ENCODE measurements at regions not wholly inside any gene's neighbourhood (a gene's known extent, or its start where the extent isn't known, plus 50 kb on each side); places are given as distances from the start of the nearest gene placed in this dataset.

DNA sequence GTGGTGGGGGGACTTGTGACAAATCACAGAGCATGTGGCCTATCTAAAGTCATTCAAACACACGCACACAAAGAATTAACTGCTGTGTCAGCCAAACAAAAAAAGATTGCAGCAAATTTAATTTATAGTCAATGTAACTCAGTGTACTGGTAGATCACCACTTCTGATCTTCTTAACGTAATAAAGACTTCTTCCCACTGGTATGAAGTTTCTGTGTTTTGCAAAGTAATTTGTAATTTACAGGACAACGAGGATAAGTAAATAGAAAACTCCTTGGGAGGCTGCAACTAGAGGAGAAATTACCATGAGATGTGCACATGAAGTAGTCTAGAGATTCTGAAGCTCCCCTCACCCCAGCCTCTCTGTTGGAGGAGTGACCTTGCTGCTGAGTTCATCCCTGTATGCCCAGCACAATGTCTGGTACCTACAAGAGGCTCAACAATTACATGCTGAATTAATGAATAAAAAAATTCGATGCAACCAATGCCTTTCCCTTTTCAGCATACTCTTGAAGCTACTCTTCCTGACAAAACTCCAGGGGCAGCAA lies 207.3 kb downstream of the ARRDC4 start:
- Histone ChIP-seq H3K27ac (ENCODE audit: insufficient read depth, low read depth, low read length) (no peak overlapping the region), H3K9me3 (replicated peaks; ENCODE audit: control insufficient read depth, insufficient read depth, low read length) (peaks cover 2% of the 10 kb centered on the region), H2AFZ (ENCODE audit: low read depth, low read length) (no peak overlapping the region), H3K27me3 (ENCODE audit: control insufficient read depth in 2 of 2, insufficient read depth in 2 of 2, low read length in 2 of 2) (no peaks in the 10 kb centered on the region), H3K36me3 (ENCODE audit: control insufficient read depth in 2 of 2, extremely low read depth in 1 of 2, insufficient read depth in 2 of 2, low read length in 2 of 2) (no peaks in the 10 kb centered on the region), H3K4me2 (ENCODE audit: insufficient read depth, low read length) (no peak overlapping the region), H3K79me2 (ENCODE audit: control insufficient read depth, insufficient read depth, low read length) (no peaks in the 10 kb centered on the region), H3K9ac (replicated peaks; ENCODE audit: extremely low read depth, insufficient read depth, low read length) (no peak overlapping the region), H4K20me1 (replicated peaks; ENCODE audit: control insufficient read depth, extremely low read depth, insufficient read depth, low read length) (no peaks in the 10 kb centered on the region), H3K9me1 (replicated peaks; ENCODE audit: control insufficient read depth, extremely low read depth, insufficient read depth, low read length) (no peaks in the 10 kb centered on the region), H3K4me3 (replicated peaks in 1 of 3; ENCODE audit: insufficient read depth in 1 of 3, low read depth in 1 of 3, low read length in 3 of 3) (no peak overlapping the region), H3K4me1 (ENCODE audit: control insufficient read depth, extremely low read depth, insufficient read depth, low read length) (no peaks in the 10 kb centered on the region)
- DNase-seq (ENCODE audit: low read depth, low spot score) (no peak), FAIRE-seq (no peak)
- ChIA-PET POLR2A (no interaction called here), CTCF (no interaction called here)
- no TSS peak for BruUV-seq (replicated peaks)
- dilution Hi-C loops (cut with MboI; ENCODE audit: extremely low pct_ligation_motif_present, low sequenced_read_pairs) (no loop called here), intact Hi-C loops (cut with micrococcal nuclease) (no loop called here)
- TF ChIP-seq GATA2 (IDR thresholded peaks at IDR 0.05; ENCODE audit: insufficient read depth, insufficient read length, low read depth, low read length) (no peak), MYC (IDR thresholded peaks at IDR 0.05; ENCODE audit: low read depth, low read length) (no peak), EZH2 (IDR thresholded peaks at IDR 0.05; ENCODE audit: borderline replicate concordance, low read depth, low read length, severe bottlenecking) (no peak), FOS (IDR thresholded peaks at IDR 0.05; ENCODE audit: borderline replicate concordance, insufficient read depth, low read length) (no peak), JUN (IDR thresholded peaks at IDR 0.05; ENCODE audit: borderline replicate concordance, insufficient read depth, insufficient read length, low read depth) (no peak), POLR2AphosphoS5 (IDR thresholded peaks at IDR 0.05; ENCODE audit: insufficient read depth, low read depth, low read length) (no peak)

DNA sequence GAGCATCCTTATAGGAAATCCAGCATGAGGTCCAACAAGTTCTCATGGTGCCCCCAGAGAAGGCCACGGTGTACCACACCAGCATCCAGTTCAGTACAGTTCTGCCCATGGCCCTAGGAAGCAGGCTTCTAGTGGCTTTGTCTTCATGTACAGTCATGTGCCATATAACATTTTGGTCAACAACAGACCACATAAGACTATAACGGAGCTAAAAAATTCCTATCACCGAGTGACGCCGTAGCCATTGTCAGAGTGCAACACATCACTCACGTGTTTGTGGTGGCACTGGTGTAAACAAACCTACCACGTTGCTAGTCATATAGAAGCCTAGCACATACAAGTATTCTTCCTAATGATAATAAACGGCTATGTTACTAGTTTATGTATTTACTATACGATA lies 209.0 kb downstream of the ARRDC4 start:
- Histone ChIP-seq H3K4me1 (ENCODE audit: control insufficient read depth, extremely low read depth, insufficient read depth, low read length) (no peaks in the 10 kb centered on the region), H3K9ac (replicated peaks; ENCODE audit: extremely low read depth, insufficient read depth, low read length) (no peak overlapping the region), H4K20me1 (replicated peaks; ENCODE audit: control insufficient read depth, extremely low read depth, insufficient read depth, low read length) (no peaks in the 10 kb centered on the region), H3K4me3 (replicated peaks in 1 of 3; ENCODE audit: insufficient read depth in 1 of 3, low read depth in 1 of 3, low read length in 3 of 3) (no peak overlapping the region), H3K27ac (ENCODE audit: insufficient read depth, low read depth, low read length) (no peak overlapping the region), H3K4me2 (ENCODE audit: insufficient read depth, low read length) (no peak overlapping the region), H3K9me1 (replicated peaks; ENCODE audit: control insufficient read depth, extremely low read depth, insufficient read depth, low read length) (no peaks in the 10 kb centered on the region), H3K9me3 (replicated peaks; ENCODE audit: control insufficient read depth, insufficient read depth, low read length) (peaks cover 2% of the 10 kb centered on the region), H3K27me3 (ENCODE audit: control insufficient read depth in 2 of 2, insufficient read depth in 2 of 2, low read length in 2 of 2) (no peaks in the 10 kb centered on the region), H3K36me3 (ENCODE audit: control insufficient read depth in 2 of 2, extremely low read depth in 1 of 2, insufficient read depth in 2 of 2, low read length in 2 of 2) (no peaks in the 10 kb centered on the region), H2AFZ (ENCODE audit: low read depth, low read length) (no peak overlapping the region), H3K79me2 (ENCODE audit: control insufficient read depth, insufficient read depth, low read length) (no peaks in the 10 kb centered on the region)
- FAIRE-seq (no peak), DNase-seq (ENCODE audit: low read depth, low spot score) (no peak)
- ChIA-PET POLR2A (no interaction called here), CTCF (no interaction called here)
- intact Hi-C loops (cut with micrococcal nuclease), result no loop called here
- BruUV-seq (replicated peaks), result no TSS peak
- dilution Hi-C loops (cut with MboI; ENCODE audit: extremely low pct_ligation_motif_present, low sequenced_read_pairs), result no loop called here
- TF ChIP-seq MYC (IDR thresholded peaks at IDR 0.05; ENCODE audit: low read depth, low read length), result no peak
- no peak for TF ChIP-seq JUN (IDR thresholded peaks at IDR 0.05; ENCODE audit: borderline replicate concordance, insufficient read depth, insufficient read length, low read depth)
- TF ChIP-seq EZH2 (IDR thresholded peaks at IDR 0.05; ENCODE audit: borderline replicate concordance, low read depth, low read length, severe bottlenecking), result no peak
- no peak for TF ChIP-seq POLR2AphosphoS5 (IDR thresholded peaks at IDR 0.05; ENCODE audit: insufficient read depth, low read depth, low read length)
- no peak for TF ChIP-seq FOS (IDR thresholded peaks at IDR 0.05; ENCODE audit: borderline replicate concordance, insufficient read depth, low read length)
- TF ChIP-seq, protein P1, sequence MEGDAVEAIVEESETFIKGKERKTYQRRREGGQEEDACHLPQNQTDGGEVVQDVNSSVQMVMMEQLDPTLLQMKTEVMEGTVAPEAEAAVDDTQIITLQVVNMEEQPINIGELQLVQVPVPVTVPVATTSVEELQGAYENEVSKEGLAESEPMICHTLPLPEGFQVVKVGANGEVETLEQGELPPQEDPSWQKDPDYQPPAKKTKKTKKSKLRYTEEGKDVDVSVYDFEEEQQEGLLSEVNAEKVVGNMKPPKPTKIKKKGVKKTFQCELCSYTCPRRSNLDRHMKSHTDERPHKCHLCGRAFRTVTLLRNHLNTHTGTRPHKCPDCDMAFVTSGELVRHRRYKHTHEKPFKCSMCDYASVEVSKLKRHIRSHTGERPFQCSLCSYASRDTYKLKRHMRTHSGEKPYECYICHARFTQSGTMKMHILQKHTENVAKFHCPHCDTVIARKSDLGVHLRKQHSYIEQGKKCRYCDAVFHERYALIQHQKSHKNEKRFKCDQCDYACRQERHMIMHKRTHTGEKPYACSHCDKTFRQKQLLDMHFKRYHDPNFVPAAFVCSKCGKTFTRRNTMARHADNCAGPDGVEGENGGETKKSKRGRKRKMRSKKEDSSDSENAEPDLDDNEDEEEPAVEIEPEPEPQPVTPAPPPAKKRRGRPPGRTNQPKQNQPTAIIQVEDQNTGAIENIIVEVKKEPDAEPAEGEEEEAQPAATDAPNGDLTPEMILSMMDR (IDR thresholded peaks at IDR 0.05; ENCODE audit: extremely low read depth in 1 of 2, insufficient read depth in 1 of 2, low read depth in 1 of 2, low read length in 2 of 2), result no peak
- TF ChIP-seq POLR2A (IDR thresholded peaks at IDR 0.05; ENCODE audit: low read depth, low read length), result no peak
- TF ChIP-seq GATA2 (IDR thresholded peaks at IDR 0.05; ENCODE audit: insufficient read depth, insufficient read length, low read depth, low read length), result no peak
- no peak for TF ChIP-seq MAX (IDR thresholded peaks at IDR 0.05; ENCODE audit: insufficient read depth, insufficient read length)
